ENCODE measurements at regions not wholly inside any gene's neighbourhood (a gene's known extent, or its start where the extent isn't known, plus 50 kb on each side); places are given as distances from the start of the nearest gene placed in this dataset.

GRCh38 chr10:3424111-3424851 lies 251.7 kb upstream of the PITRM1 start:
- no peak for DNase-seq (ENCODE audit: low read depth, low spot score)
- in situ Hi-C loops (cut with HindIII; ENCODE audit: low pct_unique_long_range_greater_than_20kb, low sequenced_read_pairs): no loop called here

- in situ Hi-C loops (cut with HindIII; ENCODE audit: low pct_unique_long_range_greater_than_20kb, low sequenced_read_pairs): no loop called here
- no peak for DNase-seq (ENCODE audit: low read depth, low spot score)
Observed at GRCh38 chr10:3423384-3423783, 250.8 kb upstream of the PITRM1 start.

- DNase-seq (ENCODE audit: low read depth, low spot score): no peak
- in situ Hi-C loops (cut with HindIII; ENCODE audit: low pct_unique_long_range_greater_than_20kb, low sequenced_read_pairs): no loop called here
Observed at GRCh38 chr10:3422282-3422681, 249.7 kb upstream of the PITRM1 start.

GRCh38 chr10:3421537-3422257 lies 249.1 kb upstream of the PITRM1 start:
- in situ Hi-C loops (cut with HindIII; ENCODE audit: low pct_unique_long_range_greater_than_20kb, low sequenced_read_pairs): no loop called here
- DNase-seq (ENCODE audit: low read depth, low spot score): no peak

GRCh38 chr10:3420527-3421469 lies 248.2 kb upstream of the PITRM1 start:
- in situ Hi-C loops (cut with HindIII; ENCODE audit: low pct_unique_long_range_greater_than_20kb, low sequenced_read_pairs): no loop called here
- DNase-seq (ENCODE audit: low read depth, low spot score): no peak

- no peak for DNase-seq (ENCODE audit: low read depth, low spot score)
- in situ Hi-C loops (cut with HindIII; ENCODE audit: low pct_unique_long_range_greater_than_20kb, low sequenced_read_pairs): no loop called here
Observed at GRCh38 chr10:3419719-3420495, 247.3 kb upstream of the PITRM1 start.

- in situ Hi-C loops (cut with HindIII; ENCODE audit: low pct_unique_long_range_greater_than_20kb, low sequenced_read_pairs): no loop called here
- DNase-seq (ENCODE audit: low read depth, low spot score): no peak
Observed at GRCh38 chr10:3418926-3419325, 246.3 kb upstream of the PITRM1 start.

GRCh38 chr10:3418041-3418754 lies 245.6 kb upstream of the PITRM1 start:
- no peak for DNase-seq (ENCODE audit: low read depth, low spot score)
- in situ Hi-C loops (cut with HindIII; ENCODE audit: low pct_unique_long_range_greater_than_20kb, low sequenced_read_pairs): no loop called here

- in situ Hi-C loops (cut with HindIII; ENCODE audit: low pct_unique_long_range_greater_than_20kb, low sequenced_read_pairs): no loop called here
- DNase-seq (ENCODE audit: low read depth, low spot score): no peak
Observed at GRCh38 chr10:3417096-3417495, 244.5 kb upstream of the PITRM1 start.

- no peak for DNase-seq (ENCODE audit: low read depth, low spot score)
- in situ Hi-C loops (cut with HindIII; ENCODE audit: low pct_unique_long_range_greater_than_20kb, low sequenced_read_pairs): no loop called here
Observed at GRCh38 chr10:3415878-3416605, 243.5 kb upstream of the PITRM1 start.

GRCh38 chr10:3415038-3415736 lies 242.6 kb upstream of the PITRM1 start:
- in situ Hi-C loops (cut with HindIII; ENCODE audit: low pct_unique_long_range_greater_than_20kb, low sequenced_read_pairs): no loop called here
- no peak for DNase-seq (ENCODE audit: low read depth, low spot score)

- in situ Hi-C loops (cut with HindIII; ENCODE audit: low pct_unique_long_range_greater_than_20kb, low sequenced_read_pairs): no loop called here
- no peak for DNase-seq (ENCODE audit: low read depth, low spot score)
Observed at GRCh38 chr10:3414667-3415023, 242.1 kb upstream of the PITRM1 start.

GRCh38 chr10:3413937-3414666 lies 241.5 kb upstream of the PITRM1 start:
- no peak for DNase-seq (ENCODE audit: low read depth, low spot score)
- in situ Hi-C loops (cut with HindIII; ENCODE audit: low pct_unique_long_range_greater_than_20kb, low sequenced_read_pairs): no loop called here

- DNase-seq (ENCODE audit: low read depth, low spot score): no peak
- in situ Hi-C loops (cut with HindIII; ENCODE audit: low pct_unique_long_range_greater_than_20kb, low sequenced_read_pairs): no loop called here
Observed at GRCh38 chr10:3412646-3413045, 240.1 kb upstream of the PITRM1 start.

GRCh38 chr10:3412071-3412582 lies 239.5 kb upstream of the PITRM1 start:
- in situ Hi-C loops (cut with HindIII; ENCODE audit: low pct_unique_long_range_greater_than_20kb, low sequenced_read_pairs): no loop called here
- DNase-seq (ENCODE audit: low read depth, low spot score): no peak
